DMS79 (cell line): ENCODE measurements at regions not wholly inside any gene's neighbourhood (a gene's known extent, or its start where the extent isn't known, plus 50 kb on each side); places are given as distances from the start of the nearest gene placed in this dataset.
"Not testable (repeated sequence)": the region's sequence is repeated elsewhere in the genome, so short reads cannot be mapped to it uniquely, and the experiment has no call there.

Experiments used
- DNase-seq: peaks from one replicate; lab custom pipeline; 2025; lab: John Stamatoyannopoulos, UW

GRCh38 chr2:83142934-83143333 is 1316.1 kb downstream of the SUCLG1 start:
- no peak for DNase-seq

GRCh38 chr2:83115606-83116005 is 1343.5 kb downstream of the SUCLG1 start:
- DNase-seq: no peak

DNA sequence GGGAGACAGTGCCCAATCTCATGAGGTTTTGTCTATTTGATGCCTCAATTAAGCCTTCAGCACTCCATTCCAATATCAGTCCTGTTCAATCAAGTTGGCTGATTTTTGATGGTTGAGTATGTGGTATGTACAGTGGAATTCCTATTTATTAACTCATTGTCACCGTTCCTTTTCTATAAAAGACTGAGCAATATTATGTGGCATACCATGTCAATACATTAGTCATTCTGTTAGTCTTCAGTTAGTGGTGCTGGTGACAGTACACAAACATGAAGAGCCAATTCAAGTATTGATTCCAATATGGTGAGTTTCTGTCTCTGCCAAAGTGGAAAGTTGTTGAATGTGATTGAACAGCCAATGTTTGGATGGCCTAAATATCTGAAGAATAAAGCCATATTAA is 1343.9 kb downstream of the SUCLG1 start:
- no peak for DNase-seq

GRCh38 chr2:83113953-83114352 is 1345.1 kb downstream of the SUCLG1 start:
- no peak for DNase-seq

DNA sequence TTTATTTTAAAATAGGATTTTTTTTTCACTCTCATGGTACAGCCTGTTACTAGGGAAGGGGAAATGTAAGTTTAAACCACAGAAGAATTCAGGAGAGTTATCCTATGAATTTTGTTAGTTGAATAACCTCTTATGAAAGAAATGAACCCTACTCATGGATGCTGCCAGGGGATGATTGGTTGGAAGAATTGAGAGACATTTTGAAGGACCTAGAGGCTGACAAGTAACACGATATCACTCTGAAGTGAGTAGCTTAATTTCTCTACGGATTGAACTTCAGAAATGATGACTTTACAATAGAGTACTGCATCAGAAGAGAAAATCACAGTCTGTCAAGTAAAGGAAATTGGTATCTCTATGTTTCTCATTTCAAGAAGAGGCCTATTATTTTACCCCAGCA is 1346.2 kb downstream of the SUCLG1 start:
- no peak for DNase-seq

- DNase-seq: no peak
Measured at GRCh38 chr2:83109284-83109683, 1349.8 kb downstream of the SUCLG1 start.

DNA sequence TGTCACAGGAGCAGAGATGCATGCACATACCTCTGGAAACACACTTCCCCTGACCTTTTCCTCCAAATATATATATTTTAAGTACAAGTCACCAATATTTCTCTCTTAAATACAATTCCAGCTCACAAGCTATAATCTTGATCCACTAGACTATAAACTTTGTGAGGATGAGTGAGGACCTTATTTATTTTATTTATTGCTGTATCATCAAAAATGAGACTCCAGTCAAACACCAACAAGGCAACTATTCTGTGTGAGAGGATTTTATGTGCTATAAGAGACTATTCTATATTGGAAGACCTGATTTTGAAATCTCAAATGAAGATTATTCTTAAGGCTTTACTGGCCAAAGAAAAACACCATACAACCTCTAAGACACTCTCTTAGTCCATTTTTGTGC is 1352.2 kb downstream of the SUCLG1 start:
- no peak for DNase-seq

DNA sequence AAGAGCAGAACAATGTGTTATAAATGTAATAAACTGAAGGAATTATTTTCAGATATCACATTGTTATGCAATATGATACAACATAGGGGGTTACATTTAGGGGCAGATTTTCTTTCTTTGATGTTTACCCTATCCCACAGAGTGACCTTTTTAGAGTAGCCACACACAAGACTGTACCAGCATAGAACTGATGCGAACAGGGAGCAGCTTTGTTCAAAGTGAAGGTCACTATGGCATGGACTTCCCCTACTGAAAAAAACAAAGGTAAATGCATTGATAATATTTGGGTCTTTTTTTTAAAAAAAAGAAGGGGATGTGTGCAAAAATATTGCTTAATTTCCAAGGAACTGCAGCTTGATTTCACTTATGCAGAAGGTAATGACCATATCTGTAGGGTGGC is 1354.9 kb downstream of the SUCLG1 start:
- no peak for DNase-seq

GRCh38 chr2:83103613-83104012 is 1355.5 kb downstream of the SUCLG1 start:
- DNase-seq: no peak

DNA sequence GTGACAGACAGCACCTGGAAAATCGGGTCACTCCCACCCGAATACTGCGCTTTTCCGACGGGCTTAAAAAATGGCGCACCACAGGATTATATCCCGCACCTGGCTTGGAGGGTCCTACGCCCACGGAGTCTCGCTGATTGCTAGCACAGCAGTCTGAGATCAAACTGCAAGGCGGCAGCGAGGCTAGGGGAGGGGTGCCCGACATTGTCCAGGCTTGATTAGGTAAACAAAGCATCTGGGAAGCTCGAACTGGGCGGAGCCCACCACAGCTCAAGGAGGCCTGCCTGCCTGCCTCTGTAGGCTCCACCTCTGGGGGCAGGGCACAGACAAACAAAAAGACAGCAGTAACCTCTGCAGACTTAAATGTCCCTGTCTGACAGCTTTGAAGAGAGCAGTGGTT is 1370.0 kb downstream of the SUCLG1 start:
- DNase-seq: not testable (repeated sequence)

DNA sequence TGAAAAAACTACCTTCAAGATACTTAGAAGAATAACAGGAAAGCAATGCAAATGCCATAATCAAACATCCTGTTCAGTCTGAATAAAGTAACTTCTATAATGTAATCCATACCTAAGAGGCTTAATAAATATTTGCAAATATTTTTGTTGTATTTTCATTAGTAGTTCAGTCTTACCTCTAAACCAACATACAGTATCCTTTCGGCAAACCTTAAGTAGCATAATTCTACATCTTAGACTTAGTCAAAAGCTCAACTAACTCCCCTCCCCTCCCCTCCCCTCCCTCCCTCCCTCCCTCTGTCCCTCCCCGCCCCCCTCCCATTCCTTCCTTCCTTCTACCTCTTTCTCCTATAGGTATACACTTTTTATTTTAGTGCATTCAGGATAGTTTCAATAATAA is 1373.2 kb downstream of the SUCLG1 start:
- no peak for DNase-seq

DNA sequence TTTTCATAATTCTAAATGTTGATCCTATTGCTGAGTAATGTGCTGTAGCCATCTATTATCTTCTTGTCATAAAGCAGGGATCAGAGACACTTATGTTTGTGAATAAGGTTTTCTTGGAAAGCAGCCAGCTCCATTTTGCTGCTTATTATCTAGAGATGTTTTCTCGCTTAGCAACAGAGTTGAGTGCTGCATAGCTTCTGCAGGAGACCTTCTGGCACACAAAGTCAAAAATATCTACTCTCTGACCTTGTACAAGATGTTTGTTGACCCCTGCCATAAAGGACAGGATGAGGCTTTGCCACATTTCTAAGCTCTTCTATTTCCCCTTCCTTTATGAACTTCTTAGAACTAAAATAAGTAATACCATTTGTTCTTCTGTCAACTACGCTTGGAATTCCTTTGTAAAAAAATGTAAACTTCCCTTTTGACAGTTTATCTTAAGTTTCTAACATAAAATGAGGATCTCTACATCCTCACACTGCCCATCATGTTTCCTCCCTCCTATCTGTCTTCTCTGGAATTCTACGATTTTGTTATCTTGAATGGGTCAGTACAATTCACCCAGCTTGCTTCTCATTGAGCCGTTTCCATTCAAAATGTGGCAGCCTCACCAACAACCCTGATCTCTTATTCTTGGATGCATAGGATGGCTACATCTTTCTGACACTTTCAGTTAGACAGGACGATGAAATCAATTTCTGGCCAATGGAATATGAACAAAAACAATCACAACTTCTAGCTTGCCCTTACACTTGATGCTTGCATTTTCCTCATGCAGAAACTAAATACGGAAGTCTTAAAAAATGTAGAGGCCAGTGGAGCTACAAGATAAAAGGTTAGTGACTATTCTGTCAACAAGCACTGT is 1377.0 kb downstream of the SUCLG1 start:
- DNase-seq: no peak

GRCh38 chr2:83079007-83079406 is 1380.1 kb downstream of the SUCLG1 start:
- DNase-seq: no peak

DNA sequence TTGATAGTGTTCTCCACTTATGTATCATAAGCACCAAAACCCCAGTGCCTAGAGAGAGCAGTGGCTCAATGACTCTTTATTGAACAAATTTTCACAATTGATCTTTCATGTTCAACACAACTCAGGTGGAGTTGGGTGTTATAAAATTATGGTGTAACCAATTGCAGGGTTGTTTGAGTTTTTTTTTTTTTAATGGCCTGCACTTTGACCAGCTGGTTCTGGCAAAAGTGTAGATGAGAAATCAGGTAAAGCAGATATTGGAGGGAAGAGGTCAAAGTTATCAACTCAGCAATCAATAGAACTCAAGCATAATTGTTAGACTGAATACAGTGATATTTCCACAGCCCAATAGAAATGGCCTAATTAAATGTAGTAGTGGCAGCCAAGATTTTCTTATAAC is 1386.3 kb downstream of the SUCLG1 start:
- no peak for DNase-seq

DNA sequence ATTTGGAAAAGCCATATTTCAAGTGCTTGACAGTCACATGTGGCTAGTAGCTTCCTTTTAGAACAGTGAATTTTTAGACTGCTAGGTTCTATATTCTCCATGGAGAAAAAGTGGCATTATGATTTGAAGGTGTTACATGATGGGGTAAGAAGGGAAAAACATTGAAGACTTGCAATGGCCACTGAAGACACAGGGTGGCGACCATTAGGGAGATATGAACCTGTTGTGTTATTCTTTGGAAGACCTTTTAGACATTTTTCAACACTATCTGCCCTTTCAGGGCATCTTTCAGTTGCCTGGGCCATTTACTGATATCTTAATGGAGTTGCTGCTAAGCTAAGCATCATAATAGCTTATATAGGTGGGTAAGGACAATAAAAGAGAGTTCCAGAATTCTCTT is 1387.2 kb downstream of the SUCLG1 start:
- no peak for DNase-seq

DNA sequence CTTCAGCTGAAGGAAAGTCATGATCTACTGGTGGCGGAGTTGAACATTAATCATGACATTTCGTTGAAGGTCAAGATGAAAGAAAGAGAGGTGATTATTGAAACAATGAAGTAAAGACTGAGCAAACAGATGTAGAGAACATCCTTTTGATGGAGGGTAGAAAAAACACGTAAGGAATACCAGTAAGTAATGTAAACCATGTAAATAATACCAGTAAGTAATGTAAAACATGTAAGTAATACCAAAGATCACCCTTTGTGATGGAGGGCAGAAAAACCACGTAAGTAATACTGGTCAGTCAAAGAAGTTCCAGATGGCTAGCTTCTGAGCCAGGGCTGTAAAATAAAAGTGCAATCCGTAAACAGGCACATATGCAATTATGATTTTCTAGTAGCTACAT is 1387.7 kb downstream of the SUCLG1 start:
- DNase-seq: no peak

- no peak for DNase-seq
Measured at GRCh38 chr2:83069724-83070123, 1389.4 kb downstream of the SUCLG1 start.

GRCh38 chr2:83068714-83069113 is 1390.4 kb downstream of the SUCLG1 start:
- DNase-seq: no peak

GRCh38 chr2:83067947-83068346 is 1391.1 kb downstream of the SUCLG1 start:
- no peak for DNase-seq

DNA sequence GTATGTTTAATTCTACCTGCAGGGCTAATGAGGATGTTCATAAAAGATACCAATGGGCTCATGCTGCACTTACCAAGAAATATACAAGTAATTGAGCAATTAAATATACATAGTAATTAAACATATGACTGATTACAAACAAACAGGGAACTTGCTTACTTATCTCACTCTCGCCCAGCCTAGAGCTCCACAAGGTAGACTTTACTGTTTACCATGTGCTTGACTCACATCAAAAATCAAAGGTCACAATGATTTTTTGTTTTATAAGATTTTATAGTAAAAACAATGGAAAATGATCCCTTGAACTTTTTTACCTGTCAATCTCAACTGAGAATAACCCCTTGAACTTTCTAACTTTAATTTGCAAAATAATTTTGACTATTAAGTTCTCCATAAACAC is 1395.1 kb downstream of the SUCLG1 start:
- DNase-seq: no peak

- no peak for DNase-seq
Measured at GRCh38 chr2:83063511-83063910, 1395.6 kb downstream of the SUCLG1 start.

- DNase-seq: no peak
Measured at GRCh38 chr2:83058683-83059082, 1400.4 kb downstream of the SUCLG1 start.

- DNase-seq: no peak
Measured at GRCh38 chr2:83055376-83056010, 1403.6 kb downstream of the SUCLG1 start.

GRCh38 chr2:83054751-83055150 is 1404.3 kb downstream of the SUCLG1 start:
- no peak for DNase-seq
